ENCODE measurements at regions not wholly inside any gene's neighbourhood (a gene's known extent, or its start where the extent isn't known, plus 50 kb on each side); places are given as distances from the start of the nearest gene placed in this dataset.

GRCh38 chr20:50427719-50428083 lies 82.5 kb upstream of the PTPN1 start:
- DNase-seq (ENCODE audit: low read depth, low spot score) = no peak
- POLR2A ChIA-PET = no interaction called here
- CTCF ChIA-PET = interaction anchor here (0.6 to 1.5 kb wide), 2 partner anchors 20 to 35 kb away, joined by 3 read pairs; no protein-coding TSS in a partner anchor
- no peak for TF ChIP-seq CTCF (IDR thresholded peaks at IDR 0.05; ENCODE audit: insufficient read depth, low read length, missing control alignments)
- no peak overlapping the region for H3K4me3 ChIP-seq (ENCODE audit: low read depth, low read length)

DNA sequence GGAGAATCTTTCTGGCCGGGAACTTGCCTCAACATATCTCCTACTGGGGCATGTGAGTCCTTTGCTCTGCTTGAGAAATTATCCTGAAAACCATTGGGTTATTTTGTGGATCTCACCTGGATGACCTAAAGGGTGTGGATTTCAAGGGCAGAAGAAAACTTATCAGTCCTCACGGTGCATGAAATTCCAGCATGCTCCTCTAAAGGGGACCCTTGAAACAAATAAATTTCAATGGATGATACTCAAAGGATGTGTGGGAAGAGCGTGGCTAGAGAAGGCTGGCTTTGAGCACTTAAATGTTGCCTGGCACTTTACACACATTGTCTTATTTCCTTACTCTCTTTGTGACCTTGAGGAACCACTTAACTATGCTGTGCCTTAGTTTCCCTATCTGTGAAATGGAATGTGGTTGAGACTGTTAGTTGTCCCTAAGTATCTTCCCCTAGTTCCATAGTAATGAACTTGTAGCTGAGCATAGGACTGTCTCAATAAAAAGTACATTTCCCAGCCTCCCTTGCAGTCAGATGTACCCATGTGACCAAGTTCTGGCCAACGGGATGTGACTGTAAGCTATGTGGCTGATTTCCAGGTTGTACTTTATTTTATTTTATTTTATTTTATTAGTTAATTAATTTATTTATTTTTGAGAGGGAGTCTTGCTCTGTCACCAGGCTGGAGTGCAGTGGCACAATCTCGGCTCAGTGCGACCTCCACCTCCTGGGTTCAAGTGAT lies 81.9 kb upstream of the PTPN1 start:
- DNase-seq (ENCODE audit: low read depth, low spot score) = no peak
- POLR2A ChIA-PET = no interaction called here
- no peak for TF ChIP-seq CTCF (IDR thresholded peaks at IDR 0.05; ENCODE audit: insufficient read depth, low read length, missing control alignments)
- H3K4me3 ChIP-seq (ENCODE audit: low read depth, low read length) = no peak overlapping the region
- CTCF ChIA-PET = interaction anchor here (1.5 kb wide), 1 partner anchor 34 kb away, joined by 3 read pairs; no protein-coding TSS in a partner anchor

DNA sequence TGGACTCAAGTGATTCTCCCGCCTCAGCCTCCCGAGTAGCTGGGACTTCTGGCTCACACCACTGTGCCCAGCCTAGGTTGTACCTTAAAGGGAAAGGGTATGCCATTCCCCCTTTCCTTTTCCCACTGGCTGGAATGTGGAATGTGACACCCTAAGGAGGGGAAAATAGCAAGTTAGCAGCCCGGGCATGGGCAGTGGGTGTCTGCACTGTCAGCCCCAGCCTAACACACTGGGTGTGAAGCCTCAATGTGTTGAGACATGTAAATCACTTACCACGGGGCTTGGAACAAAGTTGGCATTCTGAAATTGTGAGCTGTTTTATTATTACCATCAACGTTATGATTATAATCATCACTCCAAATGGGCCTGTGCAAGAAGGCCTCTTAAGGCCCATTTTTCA lies 80.8 kb upstream of the PTPN1 start:
- no peak for DNase-seq (ENCODE audit: low read depth, low spot score)
- CTCF ChIA-PET = no interaction called here
- no peak overlapping the region for H3K4me3 ChIP-seq (ENCODE audit: low read depth, low read length)
- TF ChIP-seq CTCF (IDR thresholded peaks at IDR 0.05; ENCODE audit: insufficient read depth, low read length, missing control alignments) = no peak
- POLR2A ChIA-PET = no interaction called here

DNA sequence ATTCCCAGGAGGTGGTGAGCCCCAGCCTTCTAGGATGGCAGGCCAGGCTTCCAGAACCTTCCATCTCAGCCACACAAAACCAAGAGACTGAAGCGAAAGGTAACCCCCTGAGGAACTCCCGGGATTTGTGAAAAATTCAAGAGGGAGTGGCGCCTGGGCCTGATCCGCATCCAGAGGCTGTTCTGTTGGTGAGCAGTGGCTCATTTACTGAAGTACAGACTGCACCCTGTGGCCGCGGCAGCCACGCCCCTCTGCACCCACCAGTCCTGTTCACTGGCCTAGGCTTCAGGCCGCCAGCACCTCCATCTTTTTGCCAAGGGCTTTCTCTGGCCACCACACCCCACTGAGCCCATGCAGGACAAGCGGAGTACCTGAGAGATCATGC lies 79.1 kb upstream of the PTPN1 start:
- ChIA-PET CTCF (no interaction called here), POLR2A (no interaction called here)
- no peak for DNase-seq (ENCODE audit: low read depth, low spot score)
- no peak for TF ChIP-seq CTCF (IDR thresholded peaks at IDR 0.05; ENCODE audit: insufficient read depth, low read length, missing control alignments)
- H3K4me3 ChIP-seq (ENCODE audit: low read depth, low read length) = no peak overlapping the region

- DNase-seq (ENCODE audit: low read depth, low spot score) = no peak
- ChIA-PET POLR2A (no interaction called here), CTCF (interaction anchor here (1.2 kb wide), 1 partner anchor 23 kb away, joined by 3 read pairs; no protein-coding TSS in a partner anchor)
- no peak overlapping the region for H3K4me3 ChIP-seq (ENCODE audit: low read depth, low read length)
- no peak for TF ChIP-seq CTCF (IDR thresholded peaks at IDR 0.05; ENCODE audit: insufficient read depth, low read length, missing control alignments)
Measured at GRCh38 chr20:50433001-50433761, 77.0 kb upstream of the PTPN1 start.

DNA sequence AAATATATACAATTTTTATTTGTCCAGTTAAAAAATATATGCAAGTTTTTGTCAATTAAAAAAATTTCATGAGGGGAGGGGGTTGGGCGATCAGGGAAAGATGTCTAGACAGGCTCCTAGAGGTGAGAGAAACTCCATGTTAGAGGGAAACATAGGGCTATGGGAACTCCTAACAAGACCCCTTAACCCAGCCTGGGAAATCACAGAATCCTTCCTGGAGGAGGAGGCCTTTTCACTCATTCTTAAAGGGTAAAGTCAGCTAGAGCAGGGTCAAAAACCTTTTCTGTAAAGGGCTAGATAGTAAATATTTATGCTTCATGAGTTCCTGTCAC lies 75.9 kb upstream of the PTPN1 start:
- no peak for DNase-seq (ENCODE audit: low read depth, low spot score)
- CTCF ChIA-PET = no interaction called here
- no peak for TF ChIP-seq CTCF (IDR thresholded peaks at IDR 0.05; ENCODE audit: insufficient read depth, low read length, missing control alignments)
- no peak overlapping the region for H3K4me3 ChIP-seq (ENCODE audit: low read depth, low read length)
- POLR2A ChIA-PET = no interaction called here

All from AG04449 (cell line).